ENCODE measurements at regions not wholly inside any gene's neighbourhood (a gene's known extent, or its start where the extent isn't known, plus 50 kb on each side); places are given as distances from the start of the nearest gene placed in this dataset.

DNA sequence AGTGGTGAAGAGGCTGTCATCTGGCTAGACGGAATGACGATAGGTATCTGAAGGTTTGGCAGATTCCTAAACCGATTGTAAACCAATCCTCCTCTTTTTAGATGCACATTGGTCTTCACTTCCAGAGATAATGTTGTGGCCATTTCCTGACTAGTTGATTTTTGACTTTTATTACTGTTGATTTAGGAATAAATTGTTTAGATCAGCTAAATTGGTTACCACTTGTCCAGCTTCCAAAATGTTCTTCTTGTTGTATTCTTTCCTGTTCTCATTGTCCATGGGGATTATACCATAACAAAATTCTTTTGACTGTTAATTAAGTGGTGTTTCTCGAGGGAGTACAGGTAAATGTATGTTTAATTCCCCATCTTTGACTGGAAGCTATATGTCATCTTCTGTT, 119.7 kb downstream of the MACROH2A1 start:
- H3K27ac Mint-ChIP-seq, result no peak overlapping the region
- peaks cover 0 to 6% (median 0%) of the 10 kb centered on the region in 9 donors for H3K9me3 Mint-ChIP-seq
- no peak for DNase-seq
- POLR2A ChIA-PET, result no interaction called here
- no peaks in the 10 kb centered on the region for H3K4me1 Mint-ChIP-seq
- peaks cover 0 to 5% (median 2%) of the 10 kb centered on the region in 5 donors for H3K27me3 Mint-ChIP-seq
- no peaks in the 10 kb centered on the region for H3K36me3 Mint-ChIP-seq
- no peak overlapping the region for H3K4me3 Mint-ChIP-seq
- ATAC-seq, result no peak

DNA sequence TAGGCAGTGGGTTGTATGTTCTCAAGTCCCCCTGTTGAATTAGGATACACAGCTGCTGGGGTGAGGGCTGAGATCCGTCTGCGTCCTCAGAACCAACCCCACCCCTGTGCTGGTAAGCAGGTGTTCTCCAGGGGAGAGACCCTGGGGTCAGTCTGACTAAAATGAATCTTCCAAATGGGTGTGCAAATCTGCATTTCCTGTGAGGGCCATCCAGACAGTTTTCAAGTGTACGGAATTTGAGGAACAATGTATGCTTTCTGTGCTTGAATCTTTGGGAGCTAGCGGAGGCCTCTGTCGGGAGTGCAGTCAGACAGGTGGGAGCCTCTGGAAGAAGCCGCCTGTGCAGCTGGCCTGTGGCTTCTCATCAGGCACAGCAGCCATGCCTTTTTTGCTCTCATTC, 122.9 kb downstream of the MACROH2A1 start:
- no peaks in the 10 kb centered on the region for H3K27me3 Mint-ChIP-seq
- POLR2A ChIA-PET, result no interaction called here
- ATAC-seq (no peak), DNase-seq (no peak)
- no peaks in the 10 kb centered on the region for H3K36me3 Mint-ChIP-seq
- H3K9me3 Mint-ChIP-seq, result peaks cover 0 to 6% (median 0%) of the 10 kb centered on the region in 9 donors
- no peak overlapping the region for H3K4me3 Mint-ChIP-seq
- H3K27ac Mint-ChIP-seq, result no peak overlapping the region
- no peaks in the 10 kb centered on the region for H3K4me1 Mint-ChIP-seq

DNA sequence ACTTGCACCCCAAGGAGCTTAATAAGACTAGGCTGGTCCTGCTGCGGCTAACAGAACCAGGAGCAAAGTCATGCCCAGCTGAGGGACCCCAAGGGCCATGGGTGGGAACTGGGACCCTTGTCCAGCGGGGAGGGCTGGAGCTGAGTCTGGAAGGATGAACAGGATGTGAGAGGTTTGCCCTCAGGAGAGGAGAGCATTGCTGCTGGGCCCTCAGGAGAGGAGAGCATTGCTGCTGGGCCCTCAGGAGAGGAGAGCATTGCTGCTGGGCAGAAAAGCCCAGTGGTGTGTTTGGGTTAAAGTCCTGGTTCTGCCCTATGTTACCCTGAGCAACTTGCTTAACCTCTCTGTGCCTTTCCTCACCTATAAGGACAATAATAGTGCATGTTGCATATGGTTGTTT, 125.8 kb downstream of the MACROH2A1 start:
- Mint-ChIP-seq H3K27ac (no peak overlapping the region), H3K27me3 (peaks cover 0 to 3% (median 0%) of the 10 kb centered on the region in 5 donors), H3K36me3 (no peaks in the 10 kb centered on the region), H3K9me3 (peaks cover 0 to 5% (median 0%) of the 10 kb centered on the region in 9 donors), H3K4me3 (no peak overlapping the region), H3K4me1 (no peaks in the 10 kb centered on the region)
- DNase-seq (no peak), ATAC-seq (no peak)
- POLR2A ChIA-PET, result no interaction called here

DNA sequence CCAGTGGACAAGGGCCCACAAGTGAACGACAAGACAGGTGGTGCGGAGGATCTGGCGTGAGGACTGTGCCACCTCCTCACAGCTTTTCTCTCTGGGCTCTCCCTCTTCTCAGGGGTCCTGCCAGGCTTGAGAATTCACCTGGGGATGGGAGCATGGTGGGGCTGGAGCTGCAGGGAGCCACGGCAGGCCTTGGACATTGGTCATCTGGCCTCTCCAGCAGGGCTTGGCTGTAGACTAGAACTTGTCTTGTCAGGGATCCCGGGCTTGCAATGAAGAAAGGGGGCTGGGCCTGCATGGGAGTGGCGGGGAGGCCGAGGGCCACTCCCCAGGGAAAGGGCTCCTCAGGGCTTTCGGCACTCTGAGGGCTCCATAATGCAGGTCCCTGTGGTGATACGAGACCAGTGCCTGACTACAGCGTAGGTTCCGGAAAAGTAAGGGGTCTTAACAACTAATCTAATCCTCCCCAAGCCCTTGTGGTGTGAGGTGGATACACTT, 126.7 kb downstream of the MACROH2A1 start:
- H3K4me3 Mint-ChIP-seq, result no peak overlapping the region
- no peak for DNase-seq
- H3K36me3 Mint-ChIP-seq, result no peaks in the 10 kb centered on the region
- peaks cover 0 to 4% (median 0%) of the 10 kb centered on the region in 9 donors for H3K9me3 Mint-ChIP-seq
- H3K27me3 Mint-ChIP-seq, result peaks cover 0 to 3% (median 0%) of the 10 kb centered on the region in 5 donors
- no peak for ATAC-seq
- POLR2A ChIA-PET, result no interaction called here
- peak overlapping the region in 1 of 10 donors; percentile 93 for H3K27ac Mint-ChIP-seq
- no peaks in the 10 kb centered on the region for H3K4me1 Mint-ChIP-seq

DNA sequence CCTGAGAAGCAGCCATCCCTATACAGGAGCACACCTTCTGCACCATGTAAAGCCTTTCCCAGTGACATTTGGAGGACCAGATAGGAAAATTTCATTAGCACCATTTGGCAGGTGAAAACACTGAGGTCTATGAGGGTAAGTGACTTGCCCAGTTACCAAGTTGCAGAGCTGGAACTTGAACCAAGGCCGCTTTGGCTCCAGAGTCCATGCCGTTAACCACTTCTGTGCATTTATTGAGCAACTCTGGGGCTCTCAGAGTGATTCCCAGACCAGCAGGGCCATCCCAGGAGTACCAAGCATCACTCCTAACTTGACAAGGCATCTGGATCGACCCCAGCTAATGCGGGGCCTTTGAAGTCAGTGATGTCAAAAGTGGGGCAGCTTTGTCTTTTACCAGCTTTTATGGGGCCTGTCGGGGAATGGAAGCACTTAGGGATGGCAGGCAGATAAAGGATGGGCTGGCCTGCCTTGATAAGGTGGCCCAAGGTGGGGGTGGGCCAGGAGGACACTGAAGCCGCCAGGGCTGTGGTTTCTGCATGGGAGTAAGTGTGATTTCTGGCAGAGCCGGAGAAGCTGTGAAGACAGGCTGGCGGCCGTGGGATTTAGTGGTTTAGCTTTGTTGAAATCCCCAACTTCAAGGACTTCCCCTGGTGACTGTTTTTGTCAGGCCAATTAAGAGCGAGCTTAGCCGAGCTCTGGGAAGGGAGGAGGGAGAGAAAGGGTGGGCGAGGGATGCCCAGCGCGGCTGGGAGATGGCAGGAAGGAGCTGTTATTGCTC, 127.3 kb downstream of the MACROH2A1 start:
- ATAC-seq, result no peak
- Mint-ChIP-seq H3K4me1 (no peaks in the 10 kb centered on the region), H3K4me3 (no peak overlapping the region), H3K36me3 (no peaks in the 10 kb centered on the region), H3K27ac (peak overlapping the region in 1 of 10 donors; percentile 93), H3K9me3 (peaks cover 0 to 3% (median 0%) of the 10 kb centered on the region in 9 donors), H3K27me3 (peaks cover 0 to 5% (median 0%) of the 10 kb centered on the region in 5 donors)
- DNase-seq, result no peak
- POLR2A ChIA-PET, result no interaction called here

DNA sequence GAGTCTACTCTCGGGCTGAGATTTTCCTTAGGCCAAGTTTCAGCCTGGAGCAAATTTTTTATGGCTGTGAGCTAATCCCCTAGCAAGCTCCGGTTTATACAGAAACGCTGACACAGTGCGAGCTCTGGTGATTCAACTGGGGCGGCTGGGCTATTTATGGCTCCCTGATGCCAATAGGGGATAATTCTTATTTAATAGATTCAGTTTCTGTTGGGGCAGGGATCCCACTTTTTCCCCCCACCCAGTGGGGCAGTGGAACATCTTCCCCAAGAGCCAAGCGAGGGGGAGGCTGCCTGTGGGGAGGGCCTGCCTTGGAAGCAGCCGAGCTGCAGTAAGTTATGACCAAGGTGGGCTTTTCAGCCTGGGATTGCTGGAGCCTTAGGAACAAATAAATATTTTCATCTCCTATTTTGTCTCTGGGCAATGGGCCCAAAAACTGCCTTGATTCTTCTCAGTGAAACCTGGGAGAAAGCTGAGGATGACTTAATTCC, 129.1 kb downstream of the MACROH2A1 start:
- POLR2A ChIA-PET, result no interaction called here
- DNase-seq (no peak), ATAC-seq (no peak)
- H3K4me3 Mint-ChIP-seq, result no peak overlapping the region
- peaks cover 0 to 1% (median 0%) of the 10 kb centered on the region in 9 donors for H3K9me3 Mint-ChIP-seq
- no peaks in the 10 kb centered on the region for H3K4me1 Mint-ChIP-seq
- peaks cover 0 to 8% (median 2%) of the 10 kb centered on the region in 5 donors for H3K27me3 Mint-ChIP-seq
- no peak overlapping the region for H3K27ac Mint-ChIP-seq
- H3K36me3 Mint-ChIP-seq, result no peaks in the 10 kb centered on the region

DNA sequence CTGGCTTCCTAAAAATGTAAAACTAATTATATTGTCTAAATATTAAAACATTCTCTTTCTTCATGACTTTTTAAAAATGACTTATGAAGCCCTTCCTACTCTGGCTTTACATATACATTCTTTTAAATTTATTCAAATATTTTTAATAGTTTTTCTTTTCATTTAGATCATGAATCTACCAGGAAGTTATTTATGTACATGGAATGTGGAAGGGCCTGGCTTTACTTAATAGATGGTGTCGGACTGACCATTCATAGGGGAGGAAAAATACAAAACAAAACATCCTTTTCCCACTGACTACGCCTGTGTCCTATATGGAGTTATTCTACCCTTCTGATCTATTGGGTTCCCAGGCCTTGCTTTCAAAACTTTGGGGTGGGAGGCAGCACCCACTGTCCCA, 129.8 kb downstream of the MACROH2A1 start:
- POLR2A ChIA-PET, result no interaction called here
- Mint-ChIP-seq H3K4me3 (no peak overlapping the region), H3K4me1 (no peaks in the 10 kb centered on the region), H3K36me3 (no peaks in the 10 kb centered on the region), H3K27me3 (peaks cover 0 to 8% (median 2%) of the 10 kb centered on the region in 5 donors), H3K9me3 (peaks cover 0 to 1% (median 0%) of the 10 kb centered on the region in 9 donors), H3K27ac (no peak overlapping the region)
- ATAC-seq, result no peak
- DNase-seq, result no peak

DNA sequence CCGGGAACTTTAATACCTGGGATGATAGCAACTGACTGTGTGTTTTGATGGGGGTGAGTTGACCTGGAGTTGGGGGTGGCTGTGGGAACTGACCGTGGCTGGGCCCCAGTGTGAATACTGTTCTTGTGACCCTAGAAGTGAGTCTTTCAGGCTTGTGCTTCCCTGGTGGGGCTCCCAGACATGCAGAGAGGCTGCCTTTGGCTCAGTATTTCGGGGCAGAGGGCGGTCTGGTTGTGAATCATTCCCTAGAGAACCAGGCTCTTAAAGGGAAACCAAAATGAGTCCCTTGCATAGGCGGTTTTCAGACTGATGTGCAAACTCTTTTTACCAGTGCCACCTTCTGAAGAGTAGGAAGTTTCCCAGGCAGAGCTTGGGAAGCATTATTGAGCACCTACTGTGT, 132.1 kb downstream of the MACROH2A1 start:
- Mint-ChIP-seq H3K27ac (no peak overlapping the region), H3K4me3 (no peak overlapping the region), H3K4me1 (no peaks in the 10 kb centered on the region), H3K9me3 (peaks cover 0 to 3% (median 0%) of the 10 kb centered on the region in 9 donors), H3K27me3 (peaks cover 0 to 8% (median 4%) of the 10 kb centered on the region in 5 donors), H3K36me3 (no peaks in the 10 kb centered on the region)
- POLR2A ChIA-PET, result no interaction called here
- ATAC-seq, result no peak
- DNase-seq, result no peak

- Mint-ChIP-seq H3K9me3 (peaks cover 0 to 6% (median 0%) of the 10 kb centered on the region in 9 donors), H3K27ac (no peak overlapping the region), H3K27me3 (peaks cover 0 to 8% (median 4%) of the 10 kb centered on the region in 5 donors), H3K36me3 (no peaks in the 10 kb centered on the region), H3K4me3 (no peak overlapping the region), H3K4me1 (no peaks in the 10 kb centered on the region)
- no peak for DNase-seq
- ATAC-seq, result no peak
- POLR2A ChIA-PET, result no interaction called here
Observed at GRCh38 chr5:135266303-135266635, 132.8 kb downstream of the MACROH2A1 start.

DNA sequence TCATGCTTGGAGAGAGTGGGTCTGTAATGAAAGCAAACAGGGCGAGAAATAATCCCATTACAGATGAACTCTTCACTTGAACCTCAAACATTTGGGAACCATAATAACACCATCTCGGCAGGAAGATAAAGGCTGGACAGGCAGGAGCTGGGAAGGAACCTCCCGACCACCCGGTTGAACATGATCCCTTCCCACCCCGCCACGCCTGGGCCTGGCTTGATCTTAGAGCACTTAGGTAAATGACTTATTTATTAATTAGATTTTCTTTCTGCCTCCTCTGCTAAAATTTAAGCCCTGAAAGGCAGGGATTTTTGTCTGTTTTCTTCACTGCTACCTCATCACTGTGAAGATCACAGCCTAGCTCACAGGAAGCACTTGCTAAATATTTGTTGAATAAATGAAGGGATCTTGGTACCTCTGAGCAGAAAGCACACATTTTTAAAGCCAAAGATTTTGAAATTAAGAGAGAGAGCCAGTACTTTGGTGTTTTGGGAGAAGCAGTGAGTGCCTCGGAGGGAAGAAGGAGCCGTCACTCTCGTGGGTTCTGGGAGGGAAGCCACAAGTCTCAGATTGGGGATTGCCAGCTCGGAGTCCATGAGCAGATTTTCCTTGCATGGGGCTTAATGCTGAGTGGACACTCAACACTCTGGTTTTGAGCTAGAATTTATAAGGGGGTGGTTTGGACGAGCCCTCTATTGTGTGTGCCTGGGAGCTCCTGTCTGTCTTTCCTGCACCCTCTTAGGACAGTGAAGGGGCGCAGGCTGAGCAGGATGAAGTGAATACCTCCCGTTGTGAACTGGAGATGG, 133.3 kb downstream of the MACROH2A1 start:
- no peak for DNase-seq
- Mint-ChIP-seq H3K4me3 (no peak overlapping the region), H3K4me1 (no peaks in the 10 kb centered on the region), H3K27me3 (peaks cover 0 to 8% (median 4%) of the 10 kb centered on the region in 5 donors), H3K27ac (no peak overlapping the region), H3K36me3 (no peaks in the 10 kb centered on the region), H3K9me3 (peaks cover 0 to 6% (median 2%) of the 10 kb centered on the region in 9 donors)
- no peak for ATAC-seq
- POLR2A ChIA-PET, result no interaction called here

DNA sequence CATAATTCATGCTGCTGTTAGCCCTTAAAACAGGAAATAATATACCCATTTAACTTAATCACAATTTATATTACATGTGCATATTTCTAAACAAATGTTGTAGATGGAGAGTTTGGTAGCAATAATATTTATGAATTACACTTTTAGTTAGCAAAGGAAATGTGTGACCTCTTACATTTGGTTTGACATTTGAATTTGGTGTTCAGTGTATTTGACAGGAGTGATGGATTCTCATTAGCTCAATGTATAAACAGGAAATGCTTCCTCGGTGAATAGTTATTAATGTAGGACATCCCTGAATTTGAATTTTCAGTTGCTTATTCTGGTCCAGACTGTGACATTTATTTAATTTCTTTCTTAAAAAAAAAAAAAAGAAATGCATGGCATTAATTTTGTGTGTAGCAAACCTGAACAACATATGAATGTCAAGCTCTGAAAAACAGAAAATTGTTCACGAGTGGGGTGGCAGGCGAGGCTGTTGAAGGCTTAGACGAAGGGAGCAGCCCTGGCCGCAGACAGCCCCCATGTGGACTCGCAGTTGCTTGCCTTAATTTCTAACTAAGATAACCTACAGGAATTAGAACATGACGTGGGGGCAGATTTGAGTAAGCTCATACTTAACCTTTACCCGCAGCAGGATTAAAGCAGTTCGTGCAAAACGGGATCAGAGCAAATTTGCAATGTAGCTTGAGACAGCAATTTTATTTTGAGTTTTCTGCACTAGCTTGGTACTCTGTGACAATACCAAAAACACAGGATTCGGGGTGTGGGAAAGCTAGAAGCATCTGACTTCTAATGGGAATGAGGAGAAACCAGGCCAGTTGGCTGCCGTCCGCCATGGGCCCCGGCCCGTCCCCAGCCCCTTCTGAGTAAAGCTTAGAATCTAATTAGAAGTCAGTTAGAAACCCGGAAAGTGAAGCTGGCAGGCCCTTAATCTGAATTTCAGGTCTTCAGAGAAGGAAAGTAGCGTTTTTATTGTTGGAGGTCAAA, 134.3 kb downstream of the MACROH2A1 start:
- no peak for DNase-seq
- H3K36me3 Mint-ChIP-seq, result peaks cover 0 to under 1% (median 0%) of the 10 kb centered on the region in 3 donors
- ATAC-seq, result no peak
- POLR2A ChIA-PET, result no interaction called here
- H3K9me3 Mint-ChIP-seq, result peaks cover under 1 to 15% (median 7%) of the 10 kb centered on the region in 9 donors
- no peak overlapping the region for H3K4me3 Mint-ChIP-seq
- H3K27me3 Mint-ChIP-seq, result peaks cover 0 to 13% (median 4%) of the 10 kb centered on the region in 5 donors
- no peak overlapping the region for H3K27ac Mint-ChIP-seq
- H3K4me1 Mint-ChIP-seq, result no peaks in the 10 kb centered on the region

DNA sequence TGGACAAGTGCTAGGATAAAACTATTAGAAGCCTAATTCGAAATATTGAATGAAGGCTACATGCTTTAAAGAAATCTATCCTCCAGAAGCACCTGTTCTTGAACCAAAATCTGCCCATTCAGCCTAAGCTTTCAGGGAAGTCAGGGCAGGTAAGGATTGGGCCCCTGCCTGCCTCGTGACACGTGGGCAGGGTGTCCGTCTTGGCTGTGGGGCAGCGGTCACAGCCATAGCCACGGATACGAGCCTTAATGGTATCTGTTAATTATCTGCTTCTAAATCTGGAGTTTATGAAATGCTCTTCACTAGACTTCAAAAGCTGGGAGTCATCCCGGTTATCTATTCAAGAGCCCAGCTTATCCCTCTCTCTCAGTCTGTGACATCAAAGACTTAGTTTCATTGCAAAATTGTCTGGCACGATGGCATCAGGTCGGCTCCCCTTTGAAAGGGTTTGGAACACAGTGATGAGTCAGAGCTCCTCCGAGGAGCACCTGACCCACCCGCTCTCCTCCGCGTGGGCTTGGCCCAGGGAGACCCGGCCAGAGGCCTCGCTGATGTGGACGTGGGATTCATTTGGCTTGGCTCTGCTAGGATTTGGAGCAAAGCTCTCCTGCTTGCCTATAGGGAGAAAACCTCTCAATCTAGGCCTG, 135.9 kb downstream of the MACROH2A1 start:
- POLR2A ChIA-PET, result no interaction called here
- DNase-seq (no peak), ATAC-seq (no peak)
- H3K27ac Mint-ChIP-seq, result no peak overlapping the region
- peaks cover 0 to 13% (median 4%) of the 10 kb centered on the region in 5 donors for H3K27me3 Mint-ChIP-seq
- peaks cover 3 to 19% (median 10%) of the 10 kb centered on the region in 9 donors for H3K9me3 Mint-ChIP-seq
- H3K36me3 Mint-ChIP-seq, result peaks cover 0 to 3% (median 0%) of the 10 kb centered on the region in 3 donors
- no peak overlapping the region for H3K4me3 Mint-ChIP-seq
- no peaks in the 10 kb centered on the region for H3K4me1 Mint-ChIP-seq

Measured in naive thymus-derived CD8-positive, alpha-beta T cell (primary cell).